LNCAP (cell line): ENCODE measurements at regions not wholly inside any gene's neighbourhood (a gene's known extent, or its start where the extent isn't known, plus 50 kb on each side); places are given as distances from the start of the nearest gene placed in this dataset.

Experiments used
- TF ChIP-seq, protein P1 (sequence below): fragments of 450-650 bp; IDR thresholded peaks from 2 replicates; pipeline ENCODE4 v1.5.1; 2017; ENCODE audit warnings: mild to moderate bottlenecking

DNA sequence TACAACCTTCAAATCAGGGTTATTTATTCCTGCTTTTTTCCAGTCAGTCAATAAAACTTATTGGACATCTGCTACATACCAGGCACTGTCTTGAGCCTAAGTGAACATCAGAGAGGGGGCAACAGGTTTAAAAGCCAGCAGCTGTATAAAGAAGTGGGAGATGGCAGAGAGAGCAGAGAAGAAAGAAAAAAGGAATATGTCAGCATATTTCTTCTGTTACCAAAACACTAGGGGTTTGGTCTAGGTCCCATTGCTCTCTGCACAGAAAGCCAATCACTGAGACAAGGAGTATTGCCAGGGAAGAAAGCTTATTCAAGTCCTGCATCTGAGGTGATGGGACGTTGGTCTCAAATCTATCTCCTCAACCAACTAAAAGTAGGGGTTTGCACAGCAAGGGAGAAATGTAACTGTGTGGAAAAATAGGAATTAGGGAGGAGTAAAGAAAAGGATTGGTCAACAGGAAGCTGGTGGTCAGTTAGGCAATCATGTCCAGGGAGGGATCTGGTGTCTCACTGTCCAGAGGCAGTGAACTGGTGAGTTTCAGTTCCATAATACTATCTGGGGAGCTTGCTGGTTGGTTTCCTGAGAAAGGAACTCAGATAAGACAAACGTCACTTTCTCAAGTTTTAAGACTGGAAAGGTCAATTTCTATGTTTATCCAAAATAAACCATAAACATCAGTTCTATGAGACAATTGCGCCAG, 107.5 kb downstream of the PHLDA1 start:
- TF ChIP-seq, protein P1, sequence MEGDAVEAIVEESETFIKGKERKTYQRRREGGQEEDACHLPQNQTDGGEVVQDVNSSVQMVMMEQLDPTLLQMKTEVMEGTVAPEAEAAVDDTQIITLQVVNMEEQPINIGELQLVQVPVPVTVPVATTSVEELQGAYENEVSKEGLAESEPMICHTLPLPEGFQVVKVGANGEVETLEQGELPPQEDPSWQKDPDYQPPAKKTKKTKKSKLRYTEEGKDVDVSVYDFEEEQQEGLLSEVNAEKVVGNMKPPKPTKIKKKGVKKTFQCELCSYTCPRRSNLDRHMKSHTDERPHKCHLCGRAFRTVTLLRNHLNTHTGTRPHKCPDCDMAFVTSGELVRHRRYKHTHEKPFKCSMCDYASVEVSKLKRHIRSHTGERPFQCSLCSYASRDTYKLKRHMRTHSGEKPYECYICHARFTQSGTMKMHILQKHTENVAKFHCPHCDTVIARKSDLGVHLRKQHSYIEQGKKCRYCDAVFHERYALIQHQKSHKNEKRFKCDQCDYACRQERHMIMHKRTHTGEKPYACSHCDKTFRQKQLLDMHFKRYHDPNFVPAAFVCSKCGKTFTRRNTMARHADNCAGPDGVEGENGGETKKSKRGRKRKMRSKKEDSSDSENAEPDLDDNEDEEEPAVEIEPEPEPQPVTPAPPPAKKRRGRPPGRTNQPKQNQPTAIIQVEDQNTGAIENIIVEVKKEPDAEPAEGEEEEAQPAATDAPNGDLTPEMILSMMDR = no peak

DNA sequence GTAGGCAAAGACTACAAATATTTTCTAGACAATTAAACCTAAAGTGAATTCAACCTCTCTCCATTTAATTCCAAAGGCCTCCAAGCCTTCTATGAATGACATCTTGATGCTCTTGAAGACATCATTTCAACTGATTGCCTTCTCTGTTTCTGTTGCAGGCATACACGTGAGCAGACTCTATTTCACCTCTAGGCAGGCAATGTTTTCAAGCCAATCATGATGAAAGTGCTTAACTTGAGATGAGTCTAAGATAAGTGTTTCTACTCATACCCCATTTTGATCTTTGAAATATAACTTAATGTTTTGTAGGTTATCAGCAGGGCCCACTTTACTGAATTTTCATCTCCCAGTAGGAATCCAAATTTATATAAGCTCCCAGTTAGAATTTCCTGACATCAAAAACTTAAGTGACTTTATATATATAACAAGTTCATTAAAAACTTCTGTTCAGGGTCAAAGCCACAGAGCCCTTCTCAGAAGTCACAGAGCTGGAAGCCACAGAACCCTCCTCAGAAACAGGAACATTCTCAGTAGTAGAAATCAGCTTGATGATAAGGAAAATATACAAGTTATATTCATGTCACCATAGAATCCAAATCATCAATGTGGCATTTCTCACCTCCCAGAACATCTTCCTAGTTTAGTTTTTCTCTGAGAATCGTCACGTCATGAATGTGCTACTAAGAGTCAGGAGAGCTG, 108.5 kb downstream of the PHLDA1 start:
- TF ChIP-seq, protein P1 = no peak

DNA sequence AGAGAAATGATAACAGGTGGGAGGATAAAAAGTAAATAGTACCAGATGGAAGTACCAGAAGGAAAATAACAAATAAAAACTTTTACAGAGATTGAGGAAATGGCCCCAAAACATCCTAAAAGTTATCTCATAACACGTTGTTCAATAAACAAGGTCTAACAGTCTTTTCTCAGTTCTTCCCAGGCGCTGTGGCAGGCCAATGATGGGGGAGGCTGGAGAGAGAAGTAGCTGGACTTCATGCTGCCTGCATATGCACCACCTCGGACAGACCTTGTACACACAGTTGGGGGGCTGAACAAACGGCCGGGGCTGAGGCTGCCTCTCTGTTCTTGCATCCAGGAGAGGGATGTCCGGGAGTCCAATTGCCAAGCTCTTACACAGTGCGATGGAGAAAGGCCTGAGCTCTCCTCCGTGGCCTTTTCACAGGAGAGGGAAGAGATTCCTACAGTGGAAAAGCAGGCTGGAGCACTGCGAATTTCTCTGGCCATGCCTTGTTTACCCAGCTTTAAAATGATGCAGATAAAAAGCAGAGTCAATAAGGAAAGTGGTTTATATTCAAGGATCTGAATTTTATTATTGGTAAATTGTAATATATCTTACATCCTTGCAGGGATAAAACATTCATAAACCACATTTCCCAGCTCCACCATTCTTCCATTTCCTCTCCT, 109.8 kb downstream of the PHLDA1 start:
- TF ChIP-seq, protein P1 = no peak

DNA sequence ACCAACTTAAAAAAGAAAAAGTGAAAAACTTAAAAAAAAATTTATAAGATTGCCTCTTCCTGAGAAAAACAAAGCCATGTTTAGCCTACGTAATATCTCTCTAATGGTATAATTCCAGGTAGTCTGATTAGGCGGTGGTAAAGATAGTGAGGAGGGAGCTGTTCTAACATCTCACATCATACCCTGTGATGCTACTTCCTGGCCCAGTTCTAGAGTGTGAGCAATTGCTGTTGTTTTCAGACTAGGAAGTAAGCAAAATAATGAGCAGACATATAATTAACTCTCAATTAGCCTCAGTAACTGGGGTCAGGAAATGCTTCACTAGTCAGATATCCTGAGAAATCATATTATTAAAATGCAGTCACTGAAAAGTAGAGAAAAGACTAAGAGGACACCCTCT, 113.9 kb downstream of the PHLDA1 start:
- TF ChIP-seq, protein P1 = no peak

DNA sequence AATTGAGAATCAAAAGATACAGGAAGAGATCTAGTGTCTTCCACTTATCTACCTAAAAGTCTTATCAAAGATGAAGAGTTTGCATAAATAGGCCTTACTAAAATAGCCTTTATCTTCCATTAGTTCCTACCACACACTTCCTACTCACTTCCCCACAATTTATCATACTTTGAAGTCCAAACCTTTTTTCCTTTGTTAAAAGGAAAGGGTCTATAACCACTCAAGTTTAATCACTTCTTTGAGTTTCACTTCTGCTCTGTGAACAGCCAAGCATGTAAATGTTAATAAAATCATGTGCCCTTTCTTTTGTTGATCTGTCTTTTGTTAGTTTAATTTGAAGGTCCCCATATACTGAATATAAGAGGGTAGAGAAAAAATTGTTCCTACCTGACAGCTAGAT, 114.5 kb downstream of the PHLDA1 start:
- TF ChIP-seq, protein P1 = no peak

DNA sequence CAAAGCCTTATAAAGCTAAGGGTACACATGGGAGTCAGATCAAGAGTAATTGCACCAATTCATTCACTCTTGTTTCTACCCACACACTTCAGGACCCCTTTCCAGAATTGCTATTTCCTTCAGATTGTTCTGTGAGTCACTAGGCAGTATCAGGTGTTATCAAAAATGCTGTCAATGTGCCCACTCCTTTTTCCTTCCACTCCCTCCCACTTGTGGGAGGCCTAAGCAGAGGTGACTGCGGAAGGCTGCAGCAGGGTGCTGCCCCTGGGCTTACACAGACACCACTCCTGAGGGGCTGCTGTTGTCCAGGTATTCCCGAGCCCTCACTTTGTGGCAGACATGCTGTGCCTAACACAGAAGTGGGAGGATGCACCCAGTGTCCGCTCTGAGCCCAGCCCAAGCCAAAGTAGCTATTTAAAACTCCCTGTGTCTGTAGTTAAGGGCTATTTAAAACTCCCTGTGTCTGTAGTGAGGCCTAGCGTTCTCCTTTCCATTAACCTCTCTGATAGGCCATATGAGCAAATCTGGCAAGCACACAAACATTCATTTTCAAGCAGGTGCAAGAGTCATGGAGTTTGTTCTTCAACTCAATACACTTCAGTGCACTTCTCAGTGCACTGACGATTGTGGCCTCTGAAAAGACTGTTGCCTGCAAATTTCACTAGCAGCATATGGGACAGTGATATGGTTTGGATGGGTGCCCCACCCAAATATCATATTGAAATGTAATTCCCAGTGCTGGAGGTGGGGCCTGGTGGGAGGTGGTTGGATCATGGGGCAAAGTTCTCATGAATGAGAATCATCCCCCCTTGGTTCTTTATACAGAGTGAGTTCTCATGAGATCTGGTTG, 117.8 kb downstream of the PHLDA1 start:
- TF ChIP-seq, protein P1 = no peak
